ENCODE measurements at regions not wholly inside any gene's neighbourhood (a gene's known extent, or its start where the extent isn't known, plus 50 kb on each side); places are given as distances from the start of the nearest gene placed in this dataset.

DNA sequence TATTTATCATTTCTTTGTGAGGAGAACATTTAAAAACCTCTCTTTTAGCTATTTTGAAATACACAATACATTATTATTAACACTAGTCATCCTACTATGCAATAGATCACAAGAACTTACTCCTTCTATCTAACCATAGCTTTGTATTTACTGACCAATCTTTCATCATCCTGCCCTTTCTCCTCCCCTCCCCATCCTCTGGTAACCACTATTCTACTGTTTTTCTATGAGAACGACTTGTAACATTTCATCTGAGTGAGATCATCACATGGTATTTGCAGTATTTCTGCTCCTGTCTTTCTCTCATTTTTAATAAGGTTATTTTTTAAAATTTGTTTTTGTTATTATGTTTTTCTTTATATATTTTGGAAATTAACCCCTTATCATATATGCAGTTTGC, 331.8 kb downstream of the TEX13C start:
- no peaks in the 10 kb centered on the region for H3K27me3 ChIP-seq (ENCODE audit: control insufficient read depth, insufficient read depth, low read length)
- no peaks in the 10 kb centered on the region for H3K9me3 ChIP-seq (ENCODE audit: control insufficient read depth, insufficient read depth, low read depth, low read length)
- H3K36me3 ChIP-seq (ENCODE audit: control insufficient read depth, insufficient read depth, low read length), result no peaks in the 10 kb centered on the region
- no peak overlapping the region for H2AFZ ChIP-seq (ENCODE audit: low read length)
- H4K20me1 ChIP-seq (ENCODE audit: control insufficient read depth, extremely low read depth, insufficient read depth, low read length), result no peaks in the 10 kb centered on the region
- no peak overlapping the region for H3K9ac ChIP-seq (ENCODE audit: insufficient read depth, low read length)
- H3K4me3 ChIP-seq (replicated peaks in 1 of 4; ENCODE audit: control extremely low read depth in 1 of 4, insufficient read depth in 1 of 4, low read depth in 3 of 4, low read length in 4 of 4), result no peak overlapping the region
- H3K79me2 ChIP-seq (ENCODE audit: control insufficient read depth, insufficient read depth, low read length), result no peaks in the 10 kb centered on the region
- no peak overlapping the region for H3K4me2 ChIP-seq (ENCODE audit: extremely low read depth, insufficient read depth, low read length)
- TF ChIP-seq CTCF (conservative IDR thresholded peaks at IDR 0.05 in 1 of 2, IDR thresholded peaks at IDR 0.05 in 1 of 2; ENCODE audit: low read depth in 1 of 2, low read length in 2 of 2), result no peak
- TF ChIP-seq EZH2 (IDR thresholded peaks at IDR 0.05; ENCODE audit: low read length, missing control alignments), result no peak
- no peak overlapping the region for H3K27ac ChIP-seq (ENCODE audit: insufficient read depth, low read length)
- no peaks in the 10 kb centered on the region for H3K4me1 ChIP-seq (ENCODE audit: control insufficient read depth, extremely low read depth, insufficient read depth, low read length)
- peak in 1 of 2 donors; percentile 4 for DNase-seq (ENCODE audit: low read depth in 2 of 2)

DNA sequence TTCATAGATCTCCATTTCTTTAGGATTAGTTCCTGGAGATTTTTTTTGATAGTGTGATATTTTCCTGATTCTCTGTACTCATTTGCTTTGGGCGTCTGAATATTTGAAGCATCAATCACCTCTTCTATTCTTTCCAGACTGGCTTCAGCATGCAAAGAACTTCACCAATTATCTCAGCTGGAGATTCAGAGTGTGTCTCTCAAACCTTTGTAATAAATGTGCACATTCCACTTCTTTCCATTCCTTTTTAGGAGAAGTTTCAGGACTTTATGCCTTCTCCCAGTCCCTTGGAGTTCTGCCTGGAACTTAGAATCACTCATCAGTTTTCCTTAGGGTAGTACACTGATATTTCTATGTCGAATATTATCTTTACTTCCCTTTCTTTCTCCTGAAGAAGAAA, 334.8 kb downstream of the TEX13C start:
- DNase-seq (ENCODE audit: low read depth in 2 of 2), result peak in 1 of 2 donors; percentile 0
- no peak for TF ChIP-seq EZH2 (IDR thresholded peaks at IDR 0.05; ENCODE audit: low read length, missing control alignments)
- TF ChIP-seq CTCF (conservative IDR thresholded peaks at IDR 0.05 in 1 of 2, IDR thresholded peaks at IDR 0.05 in 1 of 2; ENCODE audit: low read depth in 1 of 2, low read length in 2 of 2), result no peak
- Histone ChIP-seq H3K4me2 (ENCODE audit: extremely low read depth, insufficient read depth, low read length) (no peak overlapping the region), H3K9ac (ENCODE audit: insufficient read depth, low read length) (no peak overlapping the region), H3K27ac (ENCODE audit: insufficient read depth, low read length) (no peak overlapping the region), H4K20me1 (ENCODE audit: control insufficient read depth, extremely low read depth, insufficient read depth, low read length) (no peaks in the 10 kb centered on the region), H3K9me3 (ENCODE audit: control insufficient read depth, insufficient read depth, low read depth, low read length) (no peaks in the 10 kb centered on the region), H3K27me3 (ENCODE audit: control insufficient read depth, insufficient read depth, low read length) (no peaks in the 10 kb centered on the region), H3K36me3 (ENCODE audit: control insufficient read depth, insufficient read depth, low read length) (no peaks in the 10 kb centered on the region), H3K4me3 (replicated peaks in 1 of 4; ENCODE audit: control extremely low read depth in 1 of 4, insufficient read depth in 1 of 4, low read depth in 3 of 4, low read length in 4 of 4) (no peak overlapping the region), H3K4me1 (ENCODE audit: control insufficient read depth, extremely low read depth, insufficient read depth, low read length) (no peaks in the 10 kb centered on the region), H3K79me2 (ENCODE audit: control insufficient read depth, insufficient read depth, low read length) (no peaks in the 10 kb centered on the region), H2AFZ (ENCODE audit: low read length) (no peak overlapping the region)

DNA sequence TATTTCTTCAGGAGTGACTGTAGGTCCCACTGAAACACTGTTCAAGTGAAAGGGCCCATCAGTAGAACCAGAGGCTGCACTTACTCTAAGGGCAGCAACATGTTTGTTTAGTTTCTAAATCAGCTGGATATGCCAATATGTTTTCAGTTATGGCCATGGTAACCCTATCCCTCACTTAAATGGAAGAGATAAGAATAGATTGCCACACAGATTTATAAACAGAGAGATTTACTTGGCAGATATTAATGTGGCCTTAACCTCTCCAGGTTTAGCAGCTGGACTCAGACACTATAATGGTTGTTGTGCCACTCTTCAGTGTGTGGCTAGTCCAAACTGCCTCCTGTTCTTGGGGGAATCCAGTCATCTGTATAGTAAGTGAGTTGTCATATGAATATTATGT, 354.1 kb downstream of the TEX13C start:
- Histone ChIP-seq H3K9ac (ENCODE audit: insufficient read depth, low read length) (no peak overlapping the region), H3K9me3 (ENCODE audit: control insufficient read depth, insufficient read depth, low read depth, low read length) (no peaks in the 10 kb centered on the region), H3K79me2 (ENCODE audit: control insufficient read depth, insufficient read depth, low read length) (no peaks in the 10 kb centered on the region), H3K4me2 (ENCODE audit: extremely low read depth, insufficient read depth, low read length) (no peak overlapping the region), H3K4me1 (ENCODE audit: control insufficient read depth, extremely low read depth, insufficient read depth, low read length) (no peaks in the 10 kb centered on the region), H3K27ac (ENCODE audit: insufficient read depth, low read length) (no peak overlapping the region), H3K4me3 (replicated peaks in 1 of 4; ENCODE audit: control extremely low read depth in 1 of 4, insufficient read depth in 1 of 4, low read depth in 3 of 4, low read length in 4 of 4) (no peak overlapping the region), H3K27me3 (ENCODE audit: control insufficient read depth, insufficient read depth, low read length) (no peaks in the 10 kb centered on the region), H3K36me3 (ENCODE audit: control insufficient read depth, insufficient read depth, low read length) (no peaks in the 10 kb centered on the region), H4K20me1 (ENCODE audit: control insufficient read depth, extremely low read depth, insufficient read depth, low read length) (no peaks in the 10 kb centered on the region), H2AFZ (ENCODE audit: low read length) (no peak overlapping the region)
- no peak for DNase-seq (ENCODE audit: low read depth in 2 of 2)
- TF ChIP-seq CTCF (conservative IDR thresholded peaks at IDR 0.05 in 1 of 2, IDR thresholded peaks at IDR 0.05 in 1 of 2; ENCODE audit: low read depth in 1 of 2, low read length in 2 of 2), result no peak
- TF ChIP-seq EZH2 (IDR thresholded peaks at IDR 0.05; ENCODE audit: low read length, missing control alignments), result no peak

Measured in fibroblast of lung (primary cell).